Brain microvascular endothelial cell (primary cell): ENCODE measurements at regions not wholly inside any gene's neighbourhood (a gene's known extent, or its start where the extent isn't known, plus 50 kb on each side); places are given as distances from the start of the nearest gene placed in this dataset.

Experiments
- DNase-seq: peaks from one replicate; pipeline ENCODE4 v3.0.0-alpha.2; 2020
- H3K27ac ChIP-seq: fragments of 250-450 bp; sonication (Bioruptor Pico); 2 replicates; pipeline ENCODE4 v1.5.1; 2020; ENCODE audit warnings: mild to moderate bottlenecking, moderate library complexity
- H3K27me3 ChIP-seq: fragments of 250-450 bp; sonication (Bioruptor Pico); replicated peaks from 2 replicates; pipeline ENCODE4 v1.5.1; 2020; ENCODE audit warnings: mild to moderate bottlenecking
- H3K36me3 ChIP-seq: fragments of 250-450 bp; sonication (Bioruptor Pico); replicated peaks from 2 replicates; pipeline ENCODE4 v1.5.1; 2020; ENCODE audit warnings: mild to moderate bottlenecking
- H3K4me3 ChIP-seq: 2 replicates; pipeline ENCODE4 v1.5.1; 2011; ENCODE audit warnings: low read depth, mild to moderate bottlenecking, control low read depth, low read length, moderate library complexity
- in situ Hi-C: cut with HindIII; loops from 2 replicates; pipeline ENCODE4 v1.10.0; 2017; ENCODE audit warnings: low sequenced_read_pairs, low pct_ligation_motif_present
- TF ChIP-seq, protein P1 (sequence below): IDR thresholded peaks from 2 replicates; pipeline ENCODE4 v1.5.1; 2011; ENCODE audit warnings: low read depth, mild to moderate bottlenecking, moderate library complexity, low read length, control low read depth, inconsistent platforms; ENCODE audit errors: missing control alignments

DNA sequence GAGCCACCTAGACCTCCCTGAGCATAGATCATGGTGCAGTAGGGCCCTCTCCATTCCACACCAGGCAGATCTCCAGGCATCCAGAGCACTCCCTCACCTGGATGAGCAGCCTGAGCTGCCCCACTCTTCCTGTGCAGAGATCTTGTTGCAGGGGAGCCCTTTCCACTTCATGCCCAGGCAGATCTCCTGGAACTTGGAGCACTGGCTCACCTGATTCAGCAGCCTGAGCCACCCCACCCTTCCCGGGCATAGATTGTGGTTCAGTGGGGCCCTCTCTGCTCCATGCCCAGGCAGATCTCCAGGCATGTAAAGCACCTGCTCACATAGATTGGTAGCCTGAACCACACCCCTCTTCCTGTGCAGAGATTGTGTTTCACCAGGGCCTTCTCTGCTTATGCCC, 78.0 kb downstream of the SEC16B start:
- TF ChIP-seq, protein P1, sequence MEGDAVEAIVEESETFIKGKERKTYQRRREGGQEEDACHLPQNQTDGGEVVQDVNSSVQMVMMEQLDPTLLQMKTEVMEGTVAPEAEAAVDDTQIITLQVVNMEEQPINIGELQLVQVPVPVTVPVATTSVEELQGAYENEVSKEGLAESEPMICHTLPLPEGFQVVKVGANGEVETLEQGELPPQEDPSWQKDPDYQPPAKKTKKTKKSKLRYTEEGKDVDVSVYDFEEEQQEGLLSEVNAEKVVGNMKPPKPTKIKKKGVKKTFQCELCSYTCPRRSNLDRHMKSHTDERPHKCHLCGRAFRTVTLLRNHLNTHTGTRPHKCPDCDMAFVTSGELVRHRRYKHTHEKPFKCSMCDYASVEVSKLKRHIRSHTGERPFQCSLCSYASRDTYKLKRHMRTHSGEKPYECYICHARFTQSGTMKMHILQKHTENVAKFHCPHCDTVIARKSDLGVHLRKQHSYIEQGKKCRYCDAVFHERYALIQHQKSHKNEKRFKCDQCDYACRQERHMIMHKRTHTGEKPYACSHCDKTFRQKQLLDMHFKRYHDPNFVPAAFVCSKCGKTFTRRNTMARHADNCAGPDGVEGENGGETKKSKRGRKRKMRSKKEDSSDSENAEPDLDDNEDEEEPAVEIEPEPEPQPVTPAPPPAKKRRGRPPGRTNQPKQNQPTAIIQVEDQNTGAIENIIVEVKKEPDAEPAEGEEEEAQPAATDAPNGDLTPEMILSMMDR = no peak
- H3K4me3 ChIP-seq = no peak overlapping the region
- no peak for DNase-seq
- no peaks in the 10 kb centered on the region for H3K36me3 ChIP-seq
- H3K27ac ChIP-seq = no peak overlapping the region
- H3K27me3 ChIP-seq = no peaks in the 10 kb centered on the region
- in situ Hi-C loops = no loop called here

- H3K27ac ChIP-seq = no peak overlapping the region
- in situ Hi-C loops = no loop called here
These were observed 79.4 kb downstream of the SEC16B start for GRCh38 chr1:177890479-177890878.

GRCh38 chr1:177884479-177885021, 85.3 kb downstream of the SEC16B start:
- TF ChIP-seq, protein P1 = no peak
- H3K27me3 ChIP-seq = no peaks in the 10 kb centered on the region
- in situ Hi-C loops = no loop called here
- no peak overlapping the region for H3K27ac ChIP-seq
- DNase-seq = no peak
- no peaks in the 10 kb centered on the region for H3K36me3 ChIP-seq
- no peak overlapping the region for H3K4me3 ChIP-seq

More at GRCh38 chr1:177890479-177890878, 79.4 kb downstream of the SEC16B start:
- Histone ChIP-seq H3K36me3 (no peaks in the 10 kb centered on the region), H3K27me3 (no peaks in the 10 kb centered on the region), H3K4me3 (no peak overlapping the region)
- DNase-seq = no peak
- TF ChIP-seq, protein P1 = no peak

- Histone ChIP-seq H3K27me3 (no peaks in the 10 kb centered on the region), H3K27ac (no peak overlapping the region), H3K36me3 (no peaks in the 10 kb centered on the region), H3K4me3 (no peak overlapping the region)
- no peak for DNase-seq
- in situ Hi-C loops = no loop called here
- TF ChIP-seq, protein P1 = no peak
These were observed 86.3 kb downstream of the SEC16B start for GRCh38 chr1:177883581-177883980.

DNA sequence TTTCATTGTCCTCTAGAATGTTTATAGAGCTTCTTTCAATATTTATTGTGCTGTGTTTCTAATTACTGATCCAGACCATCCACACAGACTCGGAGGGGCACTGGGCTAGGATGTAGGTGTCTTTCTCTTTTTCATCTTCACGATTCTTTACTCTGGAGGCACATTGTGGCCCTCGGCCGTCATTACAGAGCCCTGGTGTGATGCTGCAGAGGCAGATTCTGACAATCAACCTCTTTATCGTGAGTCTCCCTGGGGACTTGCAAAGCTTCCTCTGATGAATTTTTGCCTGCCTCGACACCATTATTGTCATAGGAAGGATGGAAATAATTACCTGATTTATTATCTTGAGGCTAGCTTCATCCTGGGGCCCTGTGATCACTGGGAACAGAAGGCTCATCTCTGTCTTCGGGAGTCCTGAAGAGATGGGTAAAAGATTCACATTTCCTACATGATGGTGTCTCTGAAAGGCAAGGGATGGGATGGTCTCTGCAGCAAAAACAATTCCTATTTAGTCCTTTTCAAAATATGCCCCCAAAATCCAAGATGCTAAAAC, 89.4 kb downstream of the SEC16B start:
- H3K27me3 ChIP-seq = no peaks in the 10 kb centered on the region
- H3K27ac ChIP-seq = no peak overlapping the region
- TF ChIP-seq, protein P1 = no peak
- no peaks in the 10 kb centered on the region for H3K36me3 ChIP-seq
- in situ Hi-C loops = no loop called here
- no peak for DNase-seq
- H3K4me3 ChIP-seq = no peak overlapping the region

- TF ChIP-seq, protein P1 = no peak
- no peaks in the 10 kb centered on the region for H3K27me3 ChIP-seq
- no peaks in the 10 kb centered on the region for H3K36me3 ChIP-seq
- H3K4me3 ChIP-seq = no peak overlapping the region
- no peak for DNase-seq
- H3K27ac ChIP-seq = no peak overlapping the region
- in situ Hi-C loops = no loop called here
These were observed 92.8 kb downstream of the SEC16B start for GRCh38 chr1:177877086-177877485.
